Neural crest cell (in vitro differentiated cells): ENCODE measurements at regions not wholly inside any gene's neighbourhood (a gene's known extent, or its start where the extent isn't known, plus 50 kb on each side); places are given as distances from the start of the nearest gene placed in this dataset.
"Not testable (repeated sequence)": the region's sequence is repeated elsewhere in the genome, so short reads cannot be mapped to it uniquely, and the experiment has no call there.

Experiments used
- DNase-seq: peaks from one replicate; pipeline ENCODE4 v3.0.0; 2021; ENCODE audit warnings: low read depth, mixed read lengths, low spot score
- H3K27ac Mint-ChIP-seq: one replicate; pipeline ENCODE4 v1.8.0; 2021; ENCODE audit warnings: mild to moderate bottlenecking, mixed read lengths; ENCODE audit not compliant: unreplicated experiment
- H3K27me3 Mint-ChIP-seq: 2 replicates; pipeline ENCODE4 v1.8.0; 2021; ENCODE audit warnings: low read depth, mild to moderate bottlenecking, mixed read lengths
- H3K36me3 Mint-ChIP-seq: 2 replicates; pipeline ENCODE4 v1.8.0; 2021; ENCODE audit warnings: low read depth, mild to moderate bottlenecking, mixed read lengths
- H3K4me1 Mint-ChIP-seq: 2 replicates; pipeline ENCODE4 v1.8.0; 2021; ENCODE audit warnings: mixed read lengths
- H3K4me3 Mint-ChIP-seq: one replicate; pipeline ENCODE4 v1.8.0; 2021; ENCODE audit warnings: mild to moderate bottlenecking, mixed read lengths
- H3K9me3 Mint-ChIP-seq: 2 replicates; pipeline ENCODE4 v1.8.0; 2021; ENCODE audit warnings: mixed read lengths
- TF ChIP-seq, protein P1 (sequence below): fragments of 200-600 bp; sonication (generic); conservative IDR thresholded peaks from 2 replicates; pipeline ENCODE4 v1.5.0; 2021; ENCODE audit warnings: antibody characterized with exemption, mild to moderate bottlenecking

DNA sequence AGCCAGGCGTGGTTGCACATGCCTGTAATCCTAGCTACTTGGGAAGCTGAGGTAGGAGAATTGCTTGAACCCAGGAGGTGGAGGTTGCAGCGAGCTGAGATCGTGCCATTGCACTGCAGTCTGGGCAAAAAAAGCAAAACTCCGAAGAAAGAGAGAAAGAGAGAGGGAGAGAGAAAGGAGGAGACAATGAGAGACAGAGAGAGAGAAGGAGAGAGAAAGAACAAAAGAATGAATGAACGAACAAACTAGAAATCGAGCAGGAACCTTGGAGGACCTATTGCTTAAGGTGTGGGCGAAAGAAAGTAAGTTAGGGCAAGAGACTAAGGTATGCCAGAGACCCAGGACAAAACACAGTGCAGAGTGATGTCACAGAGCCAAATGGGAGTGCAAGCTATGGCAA, 102.8 kb upstream of the FBXO28 start:
- not testable (repeated sequence) for DNase-seq, H3K27me3 Mint-ChIP-seq, H3K9me3 Mint-ChIP-seq, H3K4me1 Mint-ChIP-seq, H3K27ac Mint-ChIP-seq, H3K4me3 Mint-ChIP-seq
- H3K36me3 Mint-ChIP-seq, result peaks cover 23% of the 10 kb centered on the region

- Mint-ChIP-seq H3K36me3 (peaks cover 30% of the 10 kb centered on the region), H3K9me3 (peaks cover 13% of the 10 kb centered on the region)
- not testable (repeated sequence) for H3K4me3 Mint-ChIP-seq, H3K4me1 Mint-ChIP-seq, DNase-seq, H3K27ac Mint-ChIP-seq, H3K27me3 Mint-ChIP-seq
These were observed 107.9 kb upstream of the FBXO28 start for GRCh38 chr1:224005973-224006372.

GRCh38 chr1:224004552-224005315, 109.2 kb upstream of the FBXO28 start:
- Mint-ChIP-seq H3K36me3 (peaks cover 25% of the 10 kb centered on the region), H3K9me3 (peaks cover 13% of the 10 kb centered on the region)
- H3K27me3 Mint-ChIP-seq, H3K4me1 Mint-ChIP-seq, H3K4me3 Mint-ChIP-seq, H3K27ac Mint-ChIP-seq, DNase-seq: not testable (repeated sequence)
- TF ChIP-seq, protein P1, sequence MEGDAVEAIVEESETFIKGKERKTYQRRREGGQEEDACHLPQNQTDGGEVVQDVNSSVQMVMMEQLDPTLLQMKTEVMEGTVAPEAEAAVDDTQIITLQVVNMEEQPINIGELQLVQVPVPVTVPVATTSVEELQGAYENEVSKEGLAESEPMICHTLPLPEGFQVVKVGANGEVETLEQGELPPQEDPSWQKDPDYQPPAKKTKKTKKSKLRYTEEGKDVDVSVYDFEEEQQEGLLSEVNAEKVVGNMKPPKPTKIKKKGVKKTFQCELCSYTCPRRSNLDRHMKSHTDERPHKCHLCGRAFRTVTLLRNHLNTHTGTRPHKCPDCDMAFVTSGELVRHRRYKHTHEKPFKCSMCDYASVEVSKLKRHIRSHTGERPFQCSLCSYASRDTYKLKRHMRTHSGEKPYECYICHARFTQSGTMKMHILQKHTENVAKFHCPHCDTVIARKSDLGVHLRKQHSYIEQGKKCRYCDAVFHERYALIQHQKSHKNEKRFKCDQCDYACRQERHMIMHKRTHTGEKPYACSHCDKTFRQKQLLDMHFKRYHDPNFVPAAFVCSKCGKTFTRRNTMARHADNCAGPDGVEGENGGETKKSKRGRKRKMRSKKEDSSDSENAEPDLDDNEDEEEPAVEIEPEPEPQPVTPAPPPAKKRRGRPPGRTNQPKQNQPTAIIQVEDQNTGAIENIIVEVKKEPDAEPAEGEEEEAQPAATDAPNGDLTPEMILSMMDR, result peak; percentile 61

DNA sequence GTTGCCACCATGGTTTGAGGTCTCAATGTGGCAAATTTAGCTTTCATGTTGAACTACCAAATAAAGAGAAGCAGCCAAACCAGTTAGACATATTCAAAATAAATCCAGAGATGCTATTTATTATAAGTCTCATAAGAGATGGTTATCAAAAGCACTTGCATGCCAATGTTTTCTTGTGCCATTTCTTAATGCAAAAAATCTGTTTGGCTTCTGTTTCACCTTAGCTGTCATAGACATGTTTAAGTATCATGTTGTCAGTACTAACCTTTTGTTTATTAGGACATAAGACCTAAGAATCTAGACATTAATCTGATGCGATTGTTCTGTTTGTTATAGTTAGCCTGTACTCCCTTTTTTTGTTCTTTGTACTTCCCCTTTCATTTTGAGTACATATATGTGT, 110.0 kb upstream of the FBXO28 start:
- not testable (repeated sequence) for DNase-seq, H3K27me3 Mint-ChIP-seq, H3K4me3 Mint-ChIP-seq, H3K27ac Mint-ChIP-seq, H3K4me1 Mint-ChIP-seq
- H3K9me3 Mint-ChIP-seq, result peaks cover 13% of the 10 kb centered on the region
- H3K36me3 Mint-ChIP-seq, result peaks cover 25% of the 10 kb centered on the region

GRCh38 chr1:224001757-224002156, 112.2 kb upstream of the FBXO28 start:
- H3K27me3 Mint-ChIP-seq, DNase-seq, H3K27ac Mint-ChIP-seq, H3K4me3 Mint-ChIP-seq, H3K9me3 Mint-ChIP-seq, H3K4me1 Mint-ChIP-seq: not testable (repeated sequence)
- H3K36me3 Mint-ChIP-seq, result peaks cover 11% of the 10 kb centered on the region

GRCh38 chr1:223999761-224000160, 114.2 kb upstream of the FBXO28 start:
- not testable (repeated sequence) for H3K27me3 Mint-ChIP-seq, H3K4me3 Mint-ChIP-seq, H3K27ac Mint-ChIP-seq, H3K36me3 Mint-ChIP-seq, H3K4me1 Mint-ChIP-seq, DNase-seq, H3K9me3 Mint-ChIP-seq

DNA sequence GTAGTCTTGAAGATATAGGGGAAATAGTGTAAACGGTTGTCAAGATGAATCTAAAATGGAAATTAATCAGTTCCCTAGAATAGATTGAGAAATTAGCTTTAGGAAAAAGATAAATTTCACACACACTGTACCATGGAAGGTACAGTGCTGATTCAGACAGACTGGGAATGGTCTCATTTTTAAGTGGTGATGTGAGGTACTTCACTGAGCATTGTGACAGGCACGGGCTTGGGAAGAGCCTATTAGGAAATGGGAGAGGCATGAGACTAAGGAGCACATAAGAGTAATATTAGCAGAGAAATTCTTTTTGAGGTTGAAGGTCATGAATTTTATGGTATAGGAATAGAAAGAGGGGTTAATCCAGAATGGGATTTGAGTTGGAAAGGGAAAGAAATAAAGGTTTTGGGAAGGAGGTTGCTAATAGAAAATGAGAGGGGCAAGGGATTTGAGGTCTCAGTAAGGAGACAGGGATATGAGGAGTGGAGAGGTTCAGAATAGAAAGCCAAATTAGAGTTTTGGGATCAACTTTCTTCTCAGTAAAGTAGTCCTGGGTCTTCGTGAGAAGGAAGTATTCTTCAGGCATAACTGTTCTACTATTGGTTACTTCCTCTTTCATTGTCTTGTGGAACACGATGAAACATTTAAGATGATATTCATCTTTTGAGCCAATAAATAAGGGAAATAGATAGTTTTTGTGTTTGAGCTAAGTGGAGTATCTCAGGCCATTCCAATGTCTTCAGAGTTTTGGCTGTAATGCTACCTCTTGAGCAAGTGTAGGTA, 115.0 kb upstream of the FBXO28 start:
- H3K4me3 Mint-ChIP-seq, H3K9me3 Mint-ChIP-seq, H3K4me1 Mint-ChIP-seq, DNase-seq, H3K36me3 Mint-ChIP-seq, H3K27me3 Mint-ChIP-seq: not testable (repeated sequence)
- H3K27ac Mint-ChIP-seq, result peak overlapping the region; percentile 1

DNA sequence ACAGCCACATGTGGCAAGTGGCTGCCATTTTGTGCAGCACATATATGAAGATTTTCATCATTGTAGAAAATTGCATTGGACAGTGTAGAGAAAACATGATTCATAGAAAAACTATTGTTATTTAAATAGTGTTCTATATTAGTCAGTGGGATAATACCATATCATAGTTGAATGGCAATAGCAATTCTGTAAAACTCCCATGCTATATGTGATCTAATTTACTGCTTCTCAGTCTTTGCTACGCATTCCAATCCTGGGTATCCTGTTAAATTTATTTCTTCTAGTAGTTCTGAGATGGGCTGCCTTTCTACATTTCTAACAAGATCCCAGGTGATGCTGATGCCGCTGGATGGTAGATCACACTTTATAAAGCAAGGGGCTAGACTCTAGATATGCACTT, 117.5 kb upstream of the FBXO28 start:
- not testable (repeated sequence) for H3K9me3 Mint-ChIP-seq, H3K4me1 Mint-ChIP-seq, H3K4me3 Mint-ChIP-seq, DNase-seq, H3K27me3 Mint-ChIP-seq, H3K27ac Mint-ChIP-seq, H3K36me3 Mint-ChIP-seq

DNA sequence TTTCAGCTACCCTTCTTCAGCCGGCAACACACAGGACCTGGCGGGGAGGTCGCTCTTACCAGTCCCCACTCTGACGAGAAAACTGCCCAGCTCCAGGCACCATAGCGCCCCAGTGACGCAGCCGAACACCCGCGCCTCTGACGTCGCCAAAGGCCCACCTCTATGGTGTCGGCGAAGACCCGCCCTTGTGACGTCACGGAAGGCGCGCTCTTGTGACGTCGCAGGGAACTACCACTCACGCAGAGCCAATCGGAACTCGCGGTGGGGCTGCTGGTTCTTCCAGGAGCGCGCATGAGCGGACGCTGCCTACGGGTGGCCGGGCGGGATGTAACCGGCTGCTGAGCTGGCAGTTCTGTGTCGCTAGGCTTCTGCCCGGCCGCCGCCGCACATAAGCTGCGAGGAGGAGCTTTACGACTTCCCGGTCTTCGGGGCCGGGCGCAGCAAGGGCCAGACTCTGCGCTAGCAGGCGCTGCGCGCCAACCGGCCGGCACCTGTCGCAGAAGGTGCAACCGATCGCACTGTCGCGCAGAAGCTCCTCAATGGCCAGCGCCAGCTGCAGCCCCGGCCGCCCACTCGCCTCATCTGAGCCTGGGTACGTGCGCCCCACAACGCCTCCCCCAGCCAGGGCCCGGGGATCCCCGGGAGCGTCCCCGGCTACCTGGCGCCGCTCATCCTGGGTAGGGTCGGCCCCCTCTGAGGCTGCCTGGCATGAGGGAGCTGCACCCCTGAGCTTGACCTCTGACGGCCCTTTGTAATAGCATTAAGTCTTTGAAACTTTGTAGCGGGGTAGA, 121.3 kb upstream of the FBXO28 start:
- peak overlapping the region; percentile 99 for H3K27ac Mint-ChIP-seq
- H3K4me1 Mint-ChIP-seq, H3K36me3 Mint-ChIP-seq, H3K27me3 Mint-ChIP-seq, H3K9me3 Mint-ChIP-seq: not testable (repeated sequence)
- H3K4me3 Mint-ChIP-seq, result peak overlapping the region; percentile 95
- DNase-seq, result peak; percentile 99

- not testable (repeated sequence) for H3K36me3 Mint-ChIP-seq, H3K9me3 Mint-ChIP-seq, H3K4me3 Mint-ChIP-seq, DNase-seq, H3K27me3 Mint-ChIP-seq, H3K4me1 Mint-ChIP-seq, H3K27ac Mint-ChIP-seq
These were observed 122.5 kb upstream of the FBXO28 start for GRCh38 chr1:223991297-223991857.

DNA sequence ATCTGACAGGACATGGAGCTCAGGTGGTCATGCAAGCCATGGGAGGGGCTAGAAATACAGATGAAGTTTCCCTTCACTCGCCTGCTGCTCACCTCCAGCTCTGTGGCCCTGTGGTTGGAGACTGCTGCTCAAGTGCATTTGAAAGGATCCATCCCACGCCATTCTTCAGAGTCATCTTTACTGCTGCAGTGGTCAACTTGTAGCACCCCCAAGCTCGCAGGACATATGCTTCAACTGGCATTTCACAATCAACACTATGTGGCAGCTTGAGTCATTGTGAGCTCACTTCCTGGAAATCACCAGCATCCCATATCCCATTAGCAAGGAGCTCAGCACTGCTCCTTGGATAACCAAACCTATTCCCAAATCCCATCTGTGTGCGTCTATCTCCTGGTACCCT, 116.2 kb upstream of the TP53BP2 start:
- not testable (repeated sequence) for H3K27ac Mint-ChIP-seq, H3K36me3 Mint-ChIP-seq

GRCh38 chr1:223952801-223953200, 107.1 kb upstream of the TP53BP2 start:
- not testable (repeated sequence) for H3K36me3 Mint-ChIP-seq, DNase-seq, H3K4me1 Mint-ChIP-seq, H3K27ac Mint-ChIP-seq, H3K27me3 Mint-ChIP-seq, H3K4me3 Mint-ChIP-seq, H3K9me3 Mint-ChIP-seq

More for the DNA sequence above, 116.2 kb upstream of the TP53BP2 start:
- H3K4me3 Mint-ChIP-seq, DNase-seq, H3K9me3 Mint-ChIP-seq, H3K27me3 Mint-ChIP-seq, H3K4me1 Mint-ChIP-seq: not testable (repeated sequence)
